ENCODE measurements at regions not wholly inside any gene's neighbourhood (a gene's known extent, or its start where the extent isn't known, plus 50 kb on each side); places are given as distances from the start of the nearest gene placed in this dataset.

GRCh38 chr3:30204126-30204525 lies 402.3 kb upstream of the TGFBR2 start:
- TF ChIP-seq CTCF (IDR thresholded peaks at IDR 0.05; ENCODE audit: low read depth, low read length) = no peak
- DNase-seq = no peak
- no peaks in the 10 kb centered on the region for H3K27me3 ChIP-seq

GRCh38 chr3:30206051-30206450 lies 400.4 kb upstream of the TGFBR2 start:
- no peak overlapping the region for H3K4me3 ChIP-seq (ENCODE audit: low read depth, low read length)
- no peak for DNase-seq
- no peaks in the 10 kb centered on the region for H3K27me3 ChIP-seq
- H3K36me3 ChIP-seq = no peaks in the 10 kb centered on the region
- no peaks in the 10 kb centered on the region for H3K9me3 ChIP-seq
- H3K4me1 ChIP-seq = no peaks in the 10 kb centered on the region
- TF ChIP-seq CTCF (IDR thresholded peaks at IDR 0.05; ENCODE audit: low read depth, low read length) = no peak

More at GRCh38 chr3:30204126-30204525, 402.3 kb upstream of the TGFBR2 start:
- H3K36me3 ChIP-seq = no peaks in the 10 kb centered on the region
- no peak overlapping the region for H3K4me3 ChIP-seq (ENCODE audit: low read depth, low read length)
- no peaks in the 10 kb centered on the region for H3K9me3 ChIP-seq
- H3K4me1 ChIP-seq = no peaks in the 10 kb centered on the region

- no peak for TF ChIP-seq CTCF (IDR thresholded peaks at IDR 0.05; ENCODE audit: low read depth, low read length)
- H3K4me1 ChIP-seq = no peaks in the 10 kb centered on the region
- H3K36me3 ChIP-seq = no peaks in the 10 kb centered on the region
- no peaks in the 10 kb centered on the region for H3K9me3 ChIP-seq
- no peaks in the 10 kb centered on the region for H3K27me3 ChIP-seq
- no peak overlapping the region for H3K4me3 ChIP-seq (ENCODE audit: low read depth, low read length)
- DNase-seq = no peak
These were observed 384.8 kb upstream of the TGFBR2 start for GRCh38 chr3:30221619-30222018.

- no peak for TF ChIP-seq CTCF (IDR thresholded peaks at IDR 0.05; ENCODE audit: low read depth, low read length)
These were observed 384.0 kb upstream of the TGFBR2 start for GRCh38 chr3:30222441-30222840.

GRCh38 chr3:30225021-30225420 lies 381.4 kb upstream of the TGFBR2 start:
- no peak for TF ChIP-seq CTCF (IDR thresholded peaks at IDR 0.05; ENCODE audit: low read depth, low read length)
- Histone ChIP-seq H3K27me3 (no peaks in the 10 kb centered on the region), H3K4me1 (no peaks in the 10 kb centered on the region), H3K9me3 (no peaks in the 10 kb centered on the region), H3K36me3 (no peaks in the 10 kb centered on the region), H3K4me3 (ENCODE audit: low read depth, low read length) (no peak overlapping the region)
- DNase-seq = no peak

More at GRCh38 chr3:30222441-30222840, 384.0 kb upstream of the TGFBR2 start:
- Histone ChIP-seq H3K36me3 (no peaks in the 10 kb centered on the region), H3K9me3 (no peaks in the 10 kb centered on the region), H3K4me1 (no peaks in the 10 kb centered on the region), H3K27me3 (no peaks in the 10 kb centered on the region), H3K4me3 (ENCODE audit: low read depth, low read length) (no peak overlapping the region)
- no peak for DNase-seq

GRCh38 chr3:30226601-30227151 lies 379.7 kb upstream of the TGFBR2 start:
- no peak for DNase-seq
- Histone ChIP-seq H3K4me3 (ENCODE audit: low read depth, low read length) (no peak overlapping the region), H3K27me3 (no peaks in the 10 kb centered on the region), H3K4me1 (no peaks in the 10 kb centered on the region), H3K36me3 (no peaks in the 10 kb centered on the region), H3K9me3 (no peaks in the 10 kb centered on the region)
- TF ChIP-seq CTCF (IDR thresholded peaks at IDR 0.05; ENCODE audit: low read depth, low read length) = no peak
